ENCODE measurements at regions not wholly inside any gene's neighbourhood (a gene's known extent, or its start where the extent isn't known, plus 50 kb on each side); places are given as distances from the start of the nearest gene placed in this dataset.

DNA sequence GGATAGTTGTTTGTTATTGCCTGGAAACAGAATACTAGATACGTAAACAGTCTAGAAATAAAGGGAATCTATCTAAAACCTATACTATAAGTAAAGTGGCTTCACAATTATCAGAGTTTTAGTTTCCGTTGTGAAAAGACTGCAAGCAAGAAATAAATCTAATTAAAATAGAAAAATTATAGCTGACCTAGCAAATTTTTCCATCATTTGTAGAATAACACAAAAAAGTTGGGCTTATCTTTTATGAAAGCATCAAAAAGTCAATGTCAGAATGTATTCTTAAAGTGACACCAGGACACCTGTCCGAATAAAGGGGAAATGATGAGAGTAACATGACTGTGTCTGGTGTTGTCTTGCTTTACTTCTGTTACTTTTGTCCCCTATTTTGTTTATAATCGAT is 1248.9 kb upstream of the MIR17HG start:
- no peak for DNase-seq (ENCODE audit: extremely low read depth, low read depth)
- TF ChIP-seq, protein P1, sequence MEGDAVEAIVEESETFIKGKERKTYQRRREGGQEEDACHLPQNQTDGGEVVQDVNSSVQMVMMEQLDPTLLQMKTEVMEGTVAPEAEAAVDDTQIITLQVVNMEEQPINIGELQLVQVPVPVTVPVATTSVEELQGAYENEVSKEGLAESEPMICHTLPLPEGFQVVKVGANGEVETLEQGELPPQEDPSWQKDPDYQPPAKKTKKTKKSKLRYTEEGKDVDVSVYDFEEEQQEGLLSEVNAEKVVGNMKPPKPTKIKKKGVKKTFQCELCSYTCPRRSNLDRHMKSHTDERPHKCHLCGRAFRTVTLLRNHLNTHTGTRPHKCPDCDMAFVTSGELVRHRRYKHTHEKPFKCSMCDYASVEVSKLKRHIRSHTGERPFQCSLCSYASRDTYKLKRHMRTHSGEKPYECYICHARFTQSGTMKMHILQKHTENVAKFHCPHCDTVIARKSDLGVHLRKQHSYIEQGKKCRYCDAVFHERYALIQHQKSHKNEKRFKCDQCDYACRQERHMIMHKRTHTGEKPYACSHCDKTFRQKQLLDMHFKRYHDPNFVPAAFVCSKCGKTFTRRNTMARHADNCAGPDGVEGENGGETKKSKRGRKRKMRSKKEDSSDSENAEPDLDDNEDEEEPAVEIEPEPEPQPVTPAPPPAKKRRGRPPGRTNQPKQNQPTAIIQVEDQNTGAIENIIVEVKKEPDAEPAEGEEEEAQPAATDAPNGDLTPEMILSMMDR (IDR thresholded peaks at IDR 0.05; ENCODE audit: low read depth, low read length), result no peak

DNA sequence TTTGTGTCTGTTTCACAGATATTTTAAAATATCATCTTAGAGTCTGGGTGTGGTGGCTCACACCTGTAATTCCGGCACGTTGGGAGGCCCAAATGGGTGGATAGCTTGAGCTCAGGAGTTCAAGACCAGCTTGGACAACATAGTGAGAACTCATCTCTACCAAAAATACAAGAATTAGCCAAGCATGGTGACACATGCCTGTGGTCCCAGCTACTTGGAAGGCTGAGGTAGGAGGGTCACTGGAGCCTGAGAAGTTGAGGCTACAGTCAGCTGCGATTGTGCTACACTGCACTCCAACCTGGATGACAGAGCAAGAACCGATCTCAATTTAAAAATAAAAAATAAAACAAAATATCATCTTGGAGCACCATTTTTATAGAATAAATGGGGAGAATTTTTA is 1247.6 kb upstream of the MIR17HG start:
- no peak for DNase-seq (ENCODE audit: extremely low read depth, low read depth)
- TF ChIP-seq, protein P1 (IDR thresholded peaks at IDR 0.05; ENCODE audit: low read depth, low read length), result no peak

DNA sequence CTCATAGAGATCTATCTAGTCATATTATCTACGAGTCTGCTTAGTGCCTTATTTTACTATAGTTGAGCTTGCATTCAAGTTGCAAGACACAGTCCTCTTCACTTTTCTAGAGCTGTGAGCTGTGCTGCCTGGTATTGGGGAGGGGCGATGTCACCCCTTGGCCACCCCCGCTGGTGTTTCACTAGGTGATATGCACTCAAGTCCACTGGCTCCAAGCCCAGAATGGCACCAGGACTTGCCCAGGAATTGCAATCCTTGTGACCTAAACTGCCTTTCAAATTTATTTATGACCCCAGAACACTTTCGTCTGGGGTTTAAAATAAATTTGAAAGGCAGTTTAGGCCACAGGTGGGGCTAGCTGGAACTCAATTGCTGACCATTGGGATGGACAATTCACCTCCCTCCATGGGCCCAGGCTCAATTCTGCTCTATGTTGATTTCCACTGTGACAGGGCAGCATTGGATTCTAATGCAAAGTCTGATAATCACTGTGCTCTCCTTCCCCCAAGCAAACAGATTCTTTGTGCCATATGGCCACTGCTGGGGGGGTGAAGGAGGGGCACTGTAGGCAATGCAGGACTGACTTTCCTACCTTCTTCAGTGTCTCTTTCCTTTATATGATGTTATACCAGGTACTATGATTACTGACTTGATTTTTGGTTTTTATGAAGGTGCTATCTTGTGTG is 1244.2 kb upstream of the MIR17HG start:
- TF ChIP-seq, protein P1 (IDR thresholded peaks at IDR 0.05; ENCODE audit: low read depth, low read length), result no peak
- no peak for DNase-seq (ENCODE audit: extremely low read depth, low read depth)

DNA sequence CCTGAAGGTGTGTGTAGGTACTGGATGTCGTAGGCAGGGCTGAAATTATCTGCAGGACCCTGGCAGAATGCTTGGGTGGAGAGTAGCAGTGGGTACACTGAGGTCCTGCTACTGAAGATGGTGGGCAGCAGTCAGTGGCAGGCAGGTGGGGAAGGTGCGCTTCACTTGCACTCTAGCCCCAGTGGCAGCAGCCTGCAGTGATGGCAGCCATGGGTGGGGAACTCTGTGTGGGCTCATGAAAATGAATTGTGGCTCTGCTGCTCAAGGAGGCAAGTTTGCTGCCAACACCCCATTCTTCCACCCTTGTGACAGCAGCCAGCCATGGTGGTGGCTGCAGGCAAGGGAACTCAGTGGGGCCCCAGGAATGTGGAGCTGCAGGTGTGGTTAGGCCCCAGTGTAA is 1242.7 kb upstream of the MIR17HG start:
- TF ChIP-seq, protein P1 (IDR thresholded peaks at IDR 0.05; ENCODE audit: low read depth, low read length), result no peak

DNA sequence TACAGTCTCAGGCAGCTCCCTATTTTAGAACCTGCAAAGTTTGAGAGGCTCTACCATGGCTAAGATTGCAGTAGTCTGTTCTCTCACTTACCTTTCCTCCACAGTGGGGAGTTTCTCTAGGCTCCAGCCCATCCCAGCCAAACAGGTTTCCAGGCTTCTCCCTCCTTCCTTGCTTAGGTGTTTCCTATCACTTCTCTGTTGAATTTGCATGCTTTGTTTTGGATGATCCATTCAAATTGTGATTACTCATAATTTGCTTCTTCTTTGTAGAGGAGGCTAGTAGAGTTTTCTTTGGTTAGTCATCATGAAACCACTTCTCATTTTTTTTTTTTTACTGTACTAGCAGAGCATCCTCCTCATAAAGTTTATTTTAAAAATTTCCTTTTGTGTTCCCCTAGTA is 1242.2 kb upstream of the MIR17HG start:
- TF ChIP-seq, protein P1 (IDR thresholded peaks at IDR 0.05; ENCODE audit: low read depth, low read length), result no peak
- DNase-seq (ENCODE audit: extremely low read depth, low read depth), result no peak

More for the DNA sequence above, 1242.7 kb upstream of the MIR17HG start:
- no peak for DNase-seq (ENCODE audit: extremely low read depth, low read depth)

DNA sequence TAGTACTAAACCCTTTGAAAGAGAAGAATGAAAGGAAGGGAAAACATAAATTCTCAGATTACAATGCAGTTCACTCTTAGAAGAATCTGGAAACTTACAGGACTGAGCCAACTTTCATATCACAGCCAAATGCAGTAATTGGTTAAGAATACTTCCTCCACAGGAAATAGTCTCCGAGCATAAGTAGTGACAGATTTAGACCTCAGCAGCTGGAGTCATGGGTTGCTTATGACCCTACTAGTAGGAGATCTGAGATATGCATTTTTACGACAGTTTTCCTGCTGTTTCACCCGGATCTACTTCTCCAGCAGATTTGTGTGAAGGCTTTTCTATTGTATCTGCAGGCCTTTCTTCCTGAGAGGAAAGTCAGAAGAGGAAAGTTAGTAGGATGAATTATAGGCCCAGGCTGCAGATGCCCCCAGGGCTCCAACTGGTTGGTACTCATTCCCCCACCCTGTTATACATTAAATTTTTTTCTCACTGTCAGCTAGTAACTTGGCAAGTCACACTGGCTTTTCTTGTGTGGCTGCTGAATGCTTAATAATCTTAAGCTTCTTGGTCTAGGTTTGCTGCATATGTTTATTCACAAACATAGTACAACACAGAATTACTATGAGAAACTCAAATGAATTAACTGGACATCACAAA is 1241.5 kb upstream of the MIR17HG start:
- TF ChIP-seq, protein P1 (IDR thresholded peaks at IDR 0.05; ENCODE audit: low read depth, low read length), result no peak
- DNase-seq (ENCODE audit: extremely low read depth, low read depth), result peak; percentile 3

DNA sequence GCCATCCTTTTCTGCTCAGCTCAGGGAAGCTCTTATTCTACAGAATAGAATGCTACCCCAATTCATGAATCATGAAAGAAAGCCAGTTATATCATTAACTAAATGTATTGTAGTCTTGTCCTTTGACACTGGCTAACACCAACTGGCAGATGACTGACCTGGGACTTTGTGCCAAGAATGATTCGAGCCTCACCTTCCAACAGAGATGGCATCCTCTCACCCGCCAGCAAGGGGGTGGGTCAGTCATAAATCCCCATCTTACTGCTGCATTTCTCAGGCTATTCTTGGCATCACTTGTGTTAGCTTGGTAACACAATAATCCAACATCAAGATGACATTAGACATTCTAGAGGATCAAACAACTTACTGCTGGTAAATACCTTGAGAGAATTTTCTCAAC is 1239.8 kb upstream of the MIR17HG start:
- TF ChIP-seq, protein P1 (IDR thresholded peaks at IDR 0.05; ENCODE audit: low read depth, low read length), result no peak
- no peak for DNase-seq (ENCODE audit: extremely low read depth, low read depth)

Measured in AG09319 (cell line).